SK-N-SH (cell line): ENCODE measurements at regions not wholly inside any gene's neighbourhood (a gene's known extent, or its start where the extent isn't known, plus 50 kb on each side); places are given as distances from the start of the nearest gene placed in this dataset.

ENCODE experiments used
- EZH2phosphoT487 ChIP-seq: fragments of 200-600 bp; sonication (generic); IDR thresholded peaks from 2 replicates; pipeline ENCODE4 v1.6.1; 2017; ENCODE audit warnings: low read depth, mixed run types, mild to moderate bottlenecking, antibody characterized with exemption, moderate library complexity, borderline replicate concordance
- GABPA ChIP-seq: IDR thresholded peaks from 2 replicates; pipeline ENCODE4 v1.4.0; 2012; ENCODE audit warnings: low read depth, mild to moderate bottlenecking
- MXI1 ChIP-seq: IDR thresholded peaks from 2 replicates; pipeline ENCODE4 v1.6.1; 2012; ENCODE audit warnings: mild to moderate bottlenecking, low read depth, low read length, improper control_type of control experiment
- POLR2AphosphoS5 ChIP-seq: IDR thresholded peaks from 2 replicates; pipeline ENCODE4 v1.6.1; 2012; ENCODE audit warnings: low read depth, low read length
- RAD21 ChIP-seq: IDR thresholded peaks from 2 replicates; pipeline ENCODE4 v1.6.1; 2012; ENCODE audit warnings: mild to moderate bottlenecking, low read length
- TAF1 ChIP-seq: IDR thresholded peaks from 2 replicates; pipeline ENCODE4 v1.6.1; 2012; ENCODE audit warnings: low read depth, mild to moderate bottlenecking, low read length, moderate library complexity, borderline replicate concordance
- TCF12 ChIP-seq: IDR thresholded peaks from 2 replicates; pipeline ENCODE4 v1.4.0; 2012
- TEAD4 ChIP-seq: IDR thresholded peaks from 2 replicates; pipeline ENCODE4 v1.4.0; 2012; ENCODE audit warnings: mild to moderate bottlenecking, borderline replicate concordance; ENCODE audit not compliant: insufficient read depth
- TF ChIP-seq, protein P1 (sequence below): IDR thresholded peaks from 2 replicates; pipeline ENCODE4 v1.4.0; 2012; ENCODE audit warnings: low read depth
- TF ChIP-seq, protein P2 (sequence below): fragments of 200-600 bp; sonication (generic); IDR thresholded peaks from 2 replicates; pipeline ENCODE4 v1.6.1; 2017; ENCODE audit warnings: antibody characterized with exemption, mild to moderate bottlenecking, moderate library complexity
- TF ChIP-seq, protein P3 (sequence below): IDR thresholded peaks from 2 replicates; pipeline ENCODE4 v1.6.1; 2012; ENCODE audit warnings: mild to moderate bottlenecking, low read depth, low read length, moderate library complexity
- TF ChIP-seq, protein P4 (sequence below): IDR thresholded peaks from 2 replicates; pipeline ENCODE4; 2012

DNA sequence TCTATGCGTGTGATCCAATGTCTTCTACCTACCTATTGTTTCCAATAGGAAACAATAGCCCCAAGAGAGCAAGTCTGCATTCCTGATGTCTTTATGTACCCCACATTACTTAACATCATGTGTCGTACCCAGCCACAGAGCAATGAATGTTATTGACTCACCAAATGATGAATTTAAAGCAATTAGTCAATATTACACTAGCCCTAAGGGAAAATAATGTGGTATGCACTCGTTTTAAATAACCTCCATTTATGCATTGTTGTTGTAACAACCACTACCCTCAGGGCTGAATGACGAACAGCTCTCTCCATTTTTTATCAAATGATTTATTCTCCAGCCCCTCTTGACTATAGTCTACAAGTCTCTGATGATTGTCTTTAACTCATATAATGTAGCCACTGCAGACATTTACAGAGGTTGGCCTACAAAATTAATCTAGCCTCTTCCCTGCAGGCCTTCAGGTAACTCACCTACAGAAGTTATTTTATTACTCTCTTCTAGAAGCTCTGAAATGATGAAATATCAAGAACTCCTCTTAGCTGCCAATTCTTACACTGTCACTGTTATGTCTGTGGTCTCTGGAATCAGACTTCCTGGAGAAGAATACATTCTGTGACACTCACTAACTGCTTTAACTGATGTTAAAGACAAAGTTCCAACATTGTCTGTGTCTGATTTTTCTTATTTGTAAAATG lies 601.7 kb upstream of the GRIA3 start:
- TF ChIP-seq TCF12: no peak
- TF ChIP-seq, protein P1, sequence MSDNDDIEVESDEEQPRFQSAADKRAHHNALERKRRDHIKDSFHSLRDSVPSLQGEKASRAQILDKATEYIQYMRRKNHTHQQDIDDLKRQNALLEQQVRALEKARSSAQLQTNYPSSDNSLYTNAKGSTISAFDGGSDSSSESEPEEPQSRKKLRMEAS: no peak
- TF ChIP-seq, protein P2, sequence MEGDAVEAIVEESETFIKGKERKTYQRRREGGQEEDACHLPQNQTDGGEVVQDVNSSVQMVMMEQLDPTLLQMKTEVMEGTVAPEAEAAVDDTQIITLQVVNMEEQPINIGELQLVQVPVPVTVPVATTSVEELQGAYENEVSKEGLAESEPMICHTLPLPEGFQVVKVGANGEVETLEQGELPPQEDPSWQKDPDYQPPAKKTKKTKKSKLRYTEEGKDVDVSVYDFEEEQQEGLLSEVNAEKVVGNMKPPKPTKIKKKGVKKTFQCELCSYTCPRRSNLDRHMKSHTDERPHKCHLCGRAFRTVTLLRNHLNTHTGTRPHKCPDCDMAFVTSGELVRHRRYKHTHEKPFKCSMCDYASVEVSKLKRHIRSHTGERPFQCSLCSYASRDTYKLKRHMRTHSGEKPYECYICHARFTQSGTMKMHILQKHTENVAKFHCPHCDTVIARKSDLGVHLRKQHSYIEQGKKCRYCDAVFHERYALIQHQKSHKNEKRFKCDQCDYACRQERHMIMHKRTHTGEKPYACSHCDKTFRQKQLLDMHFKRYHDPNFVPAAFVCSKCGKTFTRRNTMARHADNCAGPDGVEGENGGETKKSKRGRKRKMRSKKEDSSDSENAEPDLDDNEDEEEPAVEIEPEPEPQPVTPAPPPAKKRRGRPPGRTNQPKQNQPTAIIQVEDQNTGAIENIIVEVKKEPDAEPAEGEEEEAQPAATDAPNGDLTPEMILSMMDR: no peak
- TF ChIP-seq TAF1: no peak
- TF ChIP-seq, protein P3, sequence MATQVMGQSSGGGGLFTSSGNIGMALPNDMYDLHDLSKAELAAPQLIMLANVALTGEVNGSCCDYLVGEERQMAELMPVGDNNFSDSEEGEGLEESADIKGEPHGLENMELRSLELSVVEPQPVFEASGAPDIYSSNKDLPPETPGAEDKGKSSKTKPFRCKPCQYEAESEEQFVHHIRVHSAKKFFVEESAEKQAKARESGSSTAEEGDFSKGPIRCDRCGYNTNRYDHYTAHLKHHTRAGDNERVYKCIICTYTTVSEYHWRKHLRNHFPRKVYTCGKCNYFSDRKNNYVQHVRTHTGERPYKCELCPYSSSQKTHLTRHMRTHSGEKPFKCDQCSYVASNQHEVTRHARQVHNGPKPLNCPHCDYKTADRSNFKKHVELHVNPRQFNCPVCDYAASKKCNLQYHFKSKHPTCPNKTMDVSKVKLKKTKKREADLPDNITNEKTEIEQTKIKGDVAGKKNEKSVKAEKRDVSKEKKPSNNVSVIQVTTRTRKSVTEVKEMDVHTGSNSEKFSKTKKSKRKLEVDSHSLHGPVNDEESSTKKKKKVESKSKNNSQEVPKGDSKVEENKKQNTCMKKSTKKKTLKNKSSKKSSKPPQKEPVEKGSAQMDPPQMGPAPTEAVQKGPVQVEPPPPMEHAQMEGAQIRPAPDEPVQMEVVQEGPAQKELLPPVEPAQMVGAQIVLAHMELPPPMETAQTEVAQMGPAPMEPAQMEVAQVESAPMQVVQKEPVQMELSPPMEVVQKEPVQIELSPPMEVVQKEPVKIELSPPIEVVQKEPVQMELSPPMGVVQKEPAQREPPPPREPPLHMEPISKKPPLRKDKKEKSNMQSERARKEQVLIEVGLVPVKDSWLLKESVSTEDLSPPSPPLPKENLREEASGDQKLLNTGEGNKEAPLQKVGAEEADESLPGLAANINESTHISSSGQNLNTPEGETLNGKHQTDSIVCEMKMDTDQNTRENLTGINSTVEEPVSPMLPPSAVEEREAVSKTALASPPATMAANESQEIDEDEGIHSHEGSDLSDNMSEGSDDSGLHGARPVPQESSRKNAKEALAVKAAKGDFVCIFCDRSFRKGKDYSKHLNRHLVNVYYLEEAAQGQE: no peak
- TF ChIP-seq POLR2AphosphoS5: no peak
- no peak for TF ChIP-seq TEAD4
- TF ChIP-seq GABPA: no peak
- TF ChIP-seq EZH2phosphoT487: no peak
- TF ChIP-seq, protein P4, sequence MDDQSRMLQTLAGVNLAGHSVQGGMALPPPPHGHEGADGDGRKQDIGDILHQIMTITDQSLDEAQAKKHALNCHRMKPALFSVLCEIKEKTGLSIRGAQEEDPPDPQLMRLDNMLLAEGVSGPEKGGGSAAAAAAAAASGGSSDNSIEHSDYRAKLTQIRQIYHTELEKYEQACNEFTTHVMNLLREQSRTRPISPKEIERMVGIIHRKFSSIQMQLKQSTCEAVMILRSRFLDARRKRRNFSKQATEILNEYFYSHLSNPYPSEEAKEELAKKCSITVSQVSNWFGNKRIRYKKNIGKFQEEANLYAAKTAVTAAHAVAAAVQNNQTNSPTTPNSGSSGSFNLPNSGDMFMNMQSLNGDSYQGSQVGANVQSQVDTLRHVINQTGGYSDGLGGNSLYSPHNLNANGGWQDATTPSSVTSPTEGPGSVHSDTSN: no peak
- TF ChIP-seq MXI1: no peak
- no peak for TF ChIP-seq RAD21
